Dedifferentiated amniotic fluid mesenchymal stem cell (primary cell): ENCODE measurements at regions not wholly inside any gene's neighbourhood (a gene's known extent, or its start where the extent isn't known, plus 50 kb on each side); places are given as distances from the start of the nearest gene placed in this dataset.
"Not testable (repeated sequence)": the region's sequence is repeated elsewhere in the genome, so short reads cannot be mapped to it uniquely, and the experiment has no call there.

Experiments
- DNase-seq: peaks from one replicate; pipeline ENCODE4 v3.0.0-alpha.2; 2016; ENCODE audit errors: extremely low spot score

- DNase-seq = not testable (repeated sequence)
Observed at GRCh38 chr14:105621479-105622328, 95.3 kb downstream of the TMEM121 start.

- DNase-seq = no peak
Observed at GRCh38 chr14:105622329-105622955, 96.1 kb downstream of the TMEM121 start.

- DNase-seq = not testable (repeated sequence)
Observed at GRCh38 chr14:105623178-105623577, 96.8 kb downstream of the TMEM121 start.

- not testable (repeated sequence) for DNase-seq
Observed at GRCh38 chr14:105624346-105624745, 98.0 kb downstream of the TMEM121 start.

- not testable (repeated sequence) for DNase-seq
Observed at GRCh38 chr14:105624749-105625434, 98.5 kb downstream of the TMEM121 start.

GRCh38 chr14:105625448-105625847 lies 99.1 kb downstream of the TMEM121 start:
- DNase-seq = not testable (repeated sequence)

- DNase-seq = not testable (repeated sequence)
Observed at GRCh38 chr14:105626111-105626510, 99.7 kb downstream of the TMEM121 start.

- not testable (repeated sequence) for DNase-seq
Observed at GRCh38 chr14:105626651-105627050, 100.3 kb downstream of the TMEM121 start.

GRCh38 chr14:105627287-105627686 lies 100.9 kb downstream of the TMEM121 start:
- not testable (repeated sequence) for DNase-seq

GRCh38 chr14:105627701-105628100 lies 101.3 kb downstream of the TMEM121 start:
- no peak for DNase-seq

- DNase-seq = not testable (repeated sequence)
Observed at GRCh38 chr14:105628126-105628525, 101.7 kb downstream of the TMEM121 start.

- DNase-seq = not testable (repeated sequence)
Observed at GRCh38 chr14:105628531-105629067, 102.2 kb downstream of the TMEM121 start.

GRCh38 chr14:105629091-105629885 lies 102.9 kb downstream of the TMEM121 start:
- not testable (repeated sequence) for DNase-seq

- no peak for DNase-seq
Observed at GRCh38 chr14:105629886-105630215, 103.5 kb downstream of the TMEM121 start.

GRCh38 chr14:105630293-105630934 lies 104.0 kb downstream of the TMEM121 start:
- not testable (repeated sequence) for DNase-seq

- not testable (repeated sequence) for DNase-seq
Observed at GRCh38 chr14:105630935-105631779, 104.8 kb downstream of the TMEM121 start.

GRCh38 chr14:105632010-105632409 lies 105.6 kb downstream of the TMEM121 start:
- DNase-seq = no peak

GRCh38 chr14:105633596-105633995 lies 107.2 kb downstream of the TMEM121 start:
- DNase-seq = not testable (repeated sequence)

- no peak for DNase-seq
Observed at GRCh38 chr14:105635560-105635959, 109.2 kb downstream of the TMEM121 start.

GRCh38 chr14:105636021-105636420 lies 109.6 kb downstream of the TMEM121 start:
- not testable (repeated sequence) for DNase-seq
